ENCODE measurements at regions not wholly inside any gene's neighbourhood (a gene's known extent, or its start where the extent isn't known, plus 50 kb on each side); places are given as distances from the start of the nearest gene placed in this dataset.

- TF ChIP-seq CTCF (IDR thresholded peaks at IDR 0.05; ENCODE audit: extremely low read depth, insufficient read depth, missing control alignments) = no peak
- DNase-seq (ENCODE audit: low spot score) = no peak
- in situ Hi-C loops (cut with MboI; ENCODE audit: low pct_unique_long_range_greater_than_20kb, low sequenced_read_pairs, unreplicated experiment) = no loop called here
Observed at GRCh38 chr1:199157494-199157893, 518.7 kb downstream of the PTPRC start.

- in situ Hi-C loops (cut with MboI; ENCODE audit: low pct_unique_long_range_greater_than_20kb, low sequenced_read_pairs, unreplicated experiment) = no loop called here
- TF ChIP-seq CTCF (IDR thresholded peaks at IDR 0.05; ENCODE audit: extremely low read depth, insufficient read depth, missing control alignments) = no peak
- DNase-seq (ENCODE audit: low spot score) = no peak
Observed at GRCh38 chr1:199160521-199161318, 521.9 kb downstream of the PTPRC start.

GRCh38 chr1:199161319-199161680, 522.5 kb downstream of the PTPRC start:
- in situ Hi-C loops (cut with MboI; ENCODE audit: low pct_unique_long_range_greater_than_20kb, low sequenced_read_pairs, unreplicated experiment) = no loop called here
- no peak for DNase-seq (ENCODE audit: low spot score)
- no peak for TF ChIP-seq CTCF (IDR thresholded peaks at IDR 0.05; ENCODE audit: extremely low read depth, insufficient read depth, missing control alignments)

GRCh38 chr1:199161766-199162303, 523.0 kb downstream of the PTPRC start:
- in situ Hi-C loops (cut with MboI; ENCODE audit: low pct_unique_long_range_greater_than_20kb, low sequenced_read_pairs, unreplicated experiment) = no loop called here
- TF ChIP-seq CTCF (IDR thresholded peaks at IDR 0.05; ENCODE audit: extremely low read depth, insufficient read depth, missing control alignments) = no peak

GRCh38 chr1:199163267-199163666, 524.4 kb downstream of the PTPRC start:
- no peak for TF ChIP-seq CTCF (IDR thresholded peaks at IDR 0.05; ENCODE audit: extremely low read depth, insufficient read depth, missing control alignments)
- in situ Hi-C loops (cut with MboI; ENCODE audit: low pct_unique_long_range_greater_than_20kb, low sequenced_read_pairs, unreplicated experiment) = no loop called here
- DNase-seq (ENCODE audit: low spot score) = no peak

More at GRCh38 chr1:199161766-199162303, 523.0 kb downstream of the PTPRC start:
- DNase-seq (ENCODE audit: low spot score) = no peak

GRCh38 chr1:199163670-199164069, 524.8 kb downstream of the PTPRC start:
- no peak for TF ChIP-seq CTCF (IDR thresholded peaks at IDR 0.05; ENCODE audit: extremely low read depth, insufficient read depth, missing control alignments)
- DNase-seq (ENCODE audit: low spot score) = no peak
- in situ Hi-C loops (cut with MboI; ENCODE audit: low pct_unique_long_range_greater_than_20kb, low sequenced_read_pairs, unreplicated experiment) = no loop called here

Measured in GM13977 (cell line).